ENCODE measurements at regions not wholly inside any gene's neighbourhood (a gene's known extent, or its start where the extent isn't known, plus 50 kb on each side); places are given as distances from the start of the nearest gene placed in this dataset.

DNA sequence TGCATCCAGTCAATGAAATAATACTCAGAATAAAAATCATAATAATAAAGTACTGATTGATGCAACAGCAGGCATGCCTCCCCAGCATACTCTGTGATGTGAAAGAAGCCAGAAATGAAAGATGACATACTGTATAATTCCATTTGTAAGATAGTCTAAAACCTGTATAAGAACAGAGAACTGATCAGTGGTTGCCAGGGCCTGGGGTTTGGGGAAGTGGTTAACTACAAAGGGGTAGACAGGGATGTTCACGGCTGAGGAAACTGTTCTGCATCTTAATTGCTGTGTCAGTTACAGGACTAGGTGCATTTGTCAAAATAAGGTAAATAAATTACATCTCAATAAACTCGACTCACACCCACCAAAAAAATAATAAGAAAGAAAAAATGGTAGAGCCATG lies 81.3 kb upstream of the BMP2 start:
- H3K4me1 ChIP-seq (ENCODE audit: insufficient read depth, low read length): peaks cover 10% of the 10 kb centered on the region
- DNase-seq (ENCODE audit: low spot score) (no peak), FAIRE-seq (no peak), ATAC-seq (no peak)
- H3K27ac ChIP-seq (ENCODE audit: extremely low read length, insufficient read depth, low read length): no peak overlapping the region
- intact Hi-C loops (cut with micrococcal nuclease; ENCODE audit: unreplicated experiment): no loop called here
- CTCF ChIA-PET (ENCODE audit: low intra/inter-chr PET ratio, low total read pairs): no interaction called here
- no peaks in the 10 kb centered on the region for H3K27me3 ChIP-seq (ENCODE audit: control insufficient read depth in 1 of 2, insufficient read depth in 2 of 2, low read length in 2 of 2)
- no peak overlapping the region for H2AFZ ChIP-seq (ENCODE audit: low read length)
- WGBS (ENCODE audit: low lambda C conversion rate): 24% methylated on average over 2 of the region's 2 CpGs
- H3K9me3 ChIP-seq (ENCODE audit: low read length): no peaks in the 10 kb centered on the region
- BruUV-seq (replicated peaks): no TSS peak
- POLR2A ChIA-PET: no interaction called here
- H3K36me3 ChIP-seq (replicated peaks in 1 of 2; ENCODE audit: control insufficient read depth in 1 of 2, insufficient read depth in 2 of 2, low read length in 2 of 2): no peaks in the 10 kb centered on the region
- no peaks in the 10 kb centered on the region for H3K79me2 ChIP-seq (ENCODE audit: insufficient read depth, low read length)
- TF ChIP-seq SIN3A (IDR thresholded peaks at IDR 0.05; ENCODE audit: borderline replicate concordance, low read depth, low read length): no peak
- TF ChIP-seq HMG20B (CRISPR knock-in tag; conservative IDR thresholded peaks at IDR 0.05): no peak
- TF ChIP-seq, protein P1, sequence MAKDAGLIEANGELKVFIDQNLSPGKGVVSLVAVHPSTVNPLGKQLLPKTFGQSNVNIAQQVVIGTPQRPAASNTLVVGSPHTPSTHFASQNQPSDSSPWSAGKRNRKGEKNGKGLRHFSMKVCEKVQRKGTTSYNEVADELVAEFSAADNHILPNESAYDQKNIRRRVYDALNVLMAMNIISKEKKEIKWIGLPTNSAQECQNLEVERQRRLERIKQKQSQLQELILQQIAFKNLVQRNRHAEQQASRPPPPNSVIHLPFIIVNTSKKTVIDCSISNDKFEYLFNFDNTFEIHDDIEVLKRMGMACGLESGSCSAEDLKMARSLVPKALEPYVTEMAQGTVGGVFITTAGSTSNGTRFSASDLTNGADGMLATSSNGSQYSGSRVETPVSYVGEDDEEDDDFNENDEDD (CRISPR knock-in tag; IDR thresholded peaks at IDR 0.05; ENCODE audit: borderline replicate concordance): no peak
- TF ChIP-seq ZNF746 (CRISPR knock-in tag; IDR thresholded peaks at IDR 0.05): no peak
- no peak for TF ChIP-seq NFYB (CRISPR knock-in tag; IDR thresholded peaks at IDR 0.05)
- no peak for TF ChIP-seq ZNF891 (CRISPR knock-in tag; IDR thresholded peaks at IDR 0.05)
- no peak for TF ChIP-seq ZNF12 (CRISPR knock-in tag; IDR thresholded peaks at IDR 0.05)
- TF ChIP-seq ZFP82 (CRISPR knock-in tag; IDR thresholded peaks at IDR 0.05; ENCODE audit: borderline replicate concordance): no peak
- no peak for TF ChIP-seq TCF7 (IDR thresholded peaks at IDR 0.05; ENCODE audit: low read depth)
- TF ChIP-seq PRMT3 (CRISPR knock-in tag; IDR thresholded peaks at IDR 0.05; ENCODE audit: borderline replicate concordance, low read depth): no peak
- TF ChIP-seq HMG20A (CRISPR knock-in tag; IDR thresholded peaks at IDR 0.05; ENCODE audit: borderline replicate concordance): no peak
- no peak for TF ChIP-seq XBP1 (CRISPR knock-in tag; IDR thresholded peaks at IDR 0.05)
- no peak for TF ChIP-seq JUN (CRISPR knock-in tag; IDR thresholded peaks at IDR 0.05)
- TF ChIP-seq, protein P2, sequence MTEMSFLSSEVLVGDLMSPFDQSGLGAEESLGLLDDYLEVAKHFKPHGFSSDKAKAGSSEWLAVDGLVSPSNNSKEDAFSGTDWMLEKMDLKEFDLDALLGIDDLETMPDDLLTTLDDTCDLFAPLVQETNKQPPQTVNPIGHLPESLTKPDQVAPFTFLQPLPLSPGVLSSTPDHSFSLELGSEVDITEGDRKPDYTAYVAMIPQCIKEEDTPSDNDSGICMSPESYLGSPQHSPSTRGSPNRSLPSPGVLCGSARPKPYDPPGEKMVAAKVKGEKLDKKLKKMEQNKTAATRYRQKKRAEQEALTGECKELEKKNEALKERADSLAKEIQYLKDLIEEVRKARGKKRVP (CRISPR knock-in tag; IDR thresholded peaks at IDR 0.05): no peak
- no peak for TF ChIP-seq SIX1 (CRISPR knock-in tag; IDR thresholded peaks at IDR 0.05; ENCODE audit: borderline replicate concordance)
- TF ChIP-seq ZNF788 (CRISPR knock-in tag; IDR thresholded peaks at IDR 0.05; ENCODE audit: borderline replicate concordance): no peak
- TF ChIP-seq SP1 (IDR thresholded peaks at IDR 0.05): no peak
- TF ChIP-seq SP1 (CRISPR knock-in tag; IDR thresholded peaks at IDR 0.05): no peak
- H3K4me2 ChIP-seq (ENCODE audit: low read depth, low read length): no peak overlapping the region
- in situ Hi-C loops (cut with HindIII; ENCODE audit: extremely low pct_ligation_motif_present, low pct_unique_long_range_greater_than_20kb): no loop called here
- H4K20me1 ChIP-seq (ENCODE audit: insufficient read depth, low read length): no peaks in the 10 kb centered on the region
- no peak overlapping the region for H3K9ac ChIP-seq (ENCODE audit: insufficient read depth, low read depth, low read length)
- no peak overlapping the region for H3K4me3 ChIP-seq (replicated peaks in 1 of 3; ENCODE audit: insufficient read depth in 1 of 3, low read depth in 2 of 3, low read length in 3 of 3)
